ENCODE measurements at regions not wholly inside any gene's neighbourhood (a gene's known extent, or its start where the extent isn't known, plus 50 kb on each side); places are given as distances from the start of the nearest gene placed in this dataset.
"Not testable (repeated sequence)": the region's sequence is repeated elsewhere in the genome, so short reads cannot be mapped to it uniquely, and the experiment has no call there.

DNA sequence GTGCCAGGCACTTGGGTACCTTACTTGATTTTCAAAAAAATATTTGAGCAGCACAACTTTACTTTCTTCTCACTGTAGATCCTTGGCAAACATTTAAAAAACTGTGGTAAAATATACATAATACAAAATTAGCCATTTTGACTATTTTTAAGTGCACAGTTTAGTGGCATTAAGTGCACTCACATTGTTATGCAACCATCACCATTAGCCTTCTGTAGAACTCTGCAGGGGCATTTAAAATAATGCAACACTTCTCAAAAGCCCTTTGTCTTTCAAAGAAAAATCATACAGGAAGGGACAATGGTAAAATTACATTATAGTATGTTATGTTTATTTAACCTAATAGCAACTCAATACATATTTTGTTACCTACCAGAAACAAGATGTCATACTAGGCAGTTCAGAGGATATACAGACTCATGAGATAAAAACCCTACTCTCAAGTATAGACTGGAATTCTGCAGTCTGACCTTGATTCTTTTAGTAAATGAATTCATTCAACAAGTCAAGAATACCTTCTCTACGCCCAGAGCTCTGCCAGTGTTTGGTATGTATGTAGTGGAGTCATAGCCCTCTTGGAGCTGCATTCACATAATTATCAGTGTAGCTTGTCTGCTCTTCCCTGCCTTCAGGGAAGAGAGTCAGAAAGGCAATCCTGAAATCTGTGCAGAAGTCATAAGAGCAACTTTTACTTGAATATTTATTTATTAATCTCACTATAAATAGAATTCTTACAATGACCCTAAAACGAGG is 74.0 kb upstream of the ARRDC3 start:
- Mint-ChIP-seq H3K4me3 (ENCODE audit: unreplicated experiment) (no peak overlapping the region), H3K4me1 (ENCODE audit: low read depth) (no peaks in the 10 kb centered on the region), H3K9me3 (ENCODE audit: low read depth) (peaks cover 6% of the 10 kb centered on the region), H3K36me3 (ENCODE audit: low read depth) (no peaks in the 10 kb centered on the region), H3K27ac (ENCODE audit: unreplicated experiment) (no peak overlapping the region), H3K27me3 (ENCODE audit: low read depth) (no peaks in the 10 kb centered on the region)
- DNase-seq (ENCODE audit: low spot score): no peak
- TF ChIP-seq, protein P1, sequence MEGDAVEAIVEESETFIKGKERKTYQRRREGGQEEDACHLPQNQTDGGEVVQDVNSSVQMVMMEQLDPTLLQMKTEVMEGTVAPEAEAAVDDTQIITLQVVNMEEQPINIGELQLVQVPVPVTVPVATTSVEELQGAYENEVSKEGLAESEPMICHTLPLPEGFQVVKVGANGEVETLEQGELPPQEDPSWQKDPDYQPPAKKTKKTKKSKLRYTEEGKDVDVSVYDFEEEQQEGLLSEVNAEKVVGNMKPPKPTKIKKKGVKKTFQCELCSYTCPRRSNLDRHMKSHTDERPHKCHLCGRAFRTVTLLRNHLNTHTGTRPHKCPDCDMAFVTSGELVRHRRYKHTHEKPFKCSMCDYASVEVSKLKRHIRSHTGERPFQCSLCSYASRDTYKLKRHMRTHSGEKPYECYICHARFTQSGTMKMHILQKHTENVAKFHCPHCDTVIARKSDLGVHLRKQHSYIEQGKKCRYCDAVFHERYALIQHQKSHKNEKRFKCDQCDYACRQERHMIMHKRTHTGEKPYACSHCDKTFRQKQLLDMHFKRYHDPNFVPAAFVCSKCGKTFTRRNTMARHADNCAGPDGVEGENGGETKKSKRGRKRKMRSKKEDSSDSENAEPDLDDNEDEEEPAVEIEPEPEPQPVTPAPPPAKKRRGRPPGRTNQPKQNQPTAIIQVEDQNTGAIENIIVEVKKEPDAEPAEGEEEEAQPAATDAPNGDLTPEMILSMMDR (IDR thresholded peaks at IDR 0.05): no peak

DNA sequence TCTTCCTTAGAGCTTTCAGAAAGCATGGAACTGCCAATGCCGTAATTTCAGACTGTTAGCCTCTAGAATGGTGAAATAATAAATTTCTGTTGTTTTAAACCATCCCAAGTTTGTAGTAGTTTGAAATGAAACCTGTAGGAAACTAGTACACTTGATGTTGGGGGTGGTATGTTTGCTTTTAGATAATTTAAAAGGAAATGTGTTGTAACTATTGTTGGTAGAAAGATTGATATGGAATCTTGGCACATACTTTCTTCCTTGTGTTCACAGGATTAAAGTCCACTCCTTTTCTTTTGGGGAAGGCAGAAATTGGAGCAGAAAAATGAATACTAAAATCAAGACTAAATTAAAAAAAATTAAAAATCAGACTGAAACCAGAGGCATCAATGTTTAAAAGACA is 66.0 kb upstream of the ARRDC3 start:
- no peaks in the 10 kb centered on the region for H3K4me1 Mint-ChIP-seq (ENCODE audit: low read depth)
- H3K4me3 Mint-ChIP-seq (ENCODE audit: unreplicated experiment): no peak overlapping the region
- H3K27ac Mint-ChIP-seq (ENCODE audit: unreplicated experiment): no peak overlapping the region
- TF ChIP-seq, protein P1 (IDR thresholded peaks at IDR 0.05): no peak
- H3K9me3 Mint-ChIP-seq (ENCODE audit: low read depth): peaks cover 3% of the 10 kb centered on the region
- no peak for DNase-seq (ENCODE audit: low spot score)
- H3K36me3 Mint-ChIP-seq (ENCODE audit: low read depth): no peaks in the 10 kb centered on the region
- H3K27me3 Mint-ChIP-seq (ENCODE audit: low read depth): no peaks in the 10 kb centered on the region

DNA sequence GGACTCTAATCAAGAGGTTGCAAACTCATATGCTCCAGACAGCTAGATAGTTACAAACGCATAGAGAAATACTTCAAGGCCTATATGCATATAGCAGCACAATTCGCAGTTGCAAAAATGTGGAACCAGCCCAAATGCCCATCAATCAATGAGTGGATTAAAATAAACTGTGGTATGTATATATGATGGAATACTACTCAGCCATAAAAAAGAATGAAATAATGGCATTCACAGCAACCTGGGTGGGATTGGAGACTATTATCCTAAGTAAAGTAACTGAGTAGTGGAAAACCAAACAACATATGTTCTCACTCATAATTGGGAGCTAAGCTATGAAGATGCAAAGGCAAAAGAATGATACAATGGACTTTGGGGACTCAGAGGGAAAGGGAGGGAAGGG is 65.0 kb upstream of the ARRDC3 start:
- not testable (repeated sequence) for H3K4me1 Mint-ChIP-seq (ENCODE audit: low read depth); DNase-seq (ENCODE audit: low spot score); H3K9me3 Mint-ChIP-seq (ENCODE audit: low read depth); H3K27ac Mint-ChIP-seq (ENCODE audit: unreplicated experiment); H3K27me3 Mint-ChIP-seq (ENCODE audit: low read depth); H3K36me3 Mint-ChIP-seq (ENCODE audit: low read depth); H3K4me3 Mint-ChIP-seq (ENCODE audit: unreplicated experiment)

DNA sequence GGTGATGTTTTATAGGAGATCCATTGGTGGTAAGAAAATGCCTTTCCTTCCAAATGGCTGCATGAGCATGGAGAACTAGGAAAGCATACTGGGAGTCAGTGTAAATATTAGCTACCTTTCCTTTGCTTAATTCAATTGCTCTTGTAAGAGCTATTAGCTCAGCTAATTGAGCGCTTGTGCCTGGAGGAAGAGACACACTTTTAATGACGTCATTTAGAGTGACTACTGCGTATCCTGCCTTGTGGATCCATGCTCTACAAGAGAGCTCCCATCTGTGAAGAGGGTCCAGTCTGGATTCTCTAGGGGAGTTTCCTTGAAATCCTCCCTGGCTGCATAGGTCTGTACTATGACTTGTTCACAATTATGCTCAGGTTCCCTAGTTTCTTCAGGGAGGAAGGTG is 63.8 kb upstream of the ARRDC3 start:
- not testable (repeated sequence) for H3K27me3 Mint-ChIP-seq (ENCODE audit: low read depth); H3K36me3 Mint-ChIP-seq (ENCODE audit: low read depth); DNase-seq (ENCODE audit: low spot score); H3K4me1 Mint-ChIP-seq (ENCODE audit: low read depth); H3K4me3 Mint-ChIP-seq (ENCODE audit: unreplicated experiment); H3K27ac Mint-ChIP-seq (ENCODE audit: unreplicated experiment); H3K9me3 Mint-ChIP-seq (ENCODE audit: low read depth)

DNA sequence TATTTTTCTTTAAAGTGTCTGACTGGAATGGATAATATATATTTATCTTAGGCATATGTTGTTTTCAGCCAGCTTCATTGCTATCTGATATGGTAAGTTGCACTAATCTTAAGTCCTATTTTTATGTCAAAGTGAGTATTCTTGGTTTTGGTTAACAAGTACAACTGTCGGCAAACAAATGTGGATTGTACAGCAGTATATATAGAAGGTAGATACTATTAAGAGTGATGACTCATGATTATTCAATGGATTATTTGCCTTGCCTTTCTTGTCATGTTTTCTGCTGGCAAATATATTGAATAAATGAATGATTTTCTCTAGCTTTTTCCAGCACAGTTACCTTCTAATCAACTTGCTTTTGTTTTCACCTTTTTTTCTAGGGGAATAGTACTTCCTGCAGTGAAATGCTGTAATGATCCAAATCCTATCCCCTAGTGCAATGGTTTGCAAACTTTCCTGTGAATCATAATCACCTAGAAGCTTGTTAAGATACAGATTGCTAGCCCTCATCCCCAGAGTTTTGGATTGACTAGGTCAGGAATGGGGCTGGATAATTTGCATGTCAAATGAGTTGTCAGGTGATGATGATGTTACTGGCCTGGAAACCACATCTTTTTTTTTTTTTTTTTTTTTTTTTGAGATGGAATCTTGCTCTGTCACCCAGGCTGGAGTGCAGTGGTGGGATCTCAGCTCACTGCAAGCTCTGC is 60.8 kb upstream of the ARRDC3 start:
- H3K4me1 Mint-ChIP-seq (ENCODE audit: low read depth): peaks cover 6% of the 10 kb centered on the region
- H3K4me3 Mint-ChIP-seq (ENCODE audit: unreplicated experiment): no peak overlapping the region
- H3K27ac Mint-ChIP-seq (ENCODE audit: unreplicated experiment): no peak overlapping the region
- no peaks in the 10 kb centered on the region for H3K27me3 Mint-ChIP-seq (ENCODE audit: low read depth)
- H3K36me3 Mint-ChIP-seq (ENCODE audit: low read depth): no peaks in the 10 kb centered on the region
- peaks cover 3% of the 10 kb centered on the region for H3K9me3 Mint-ChIP-seq (ENCODE audit: low read depth)
- TF ChIP-seq, protein P1 (IDR thresholded peaks at IDR 0.05): no peak
- no peak for DNase-seq (ENCODE audit: low spot score)

DNA sequence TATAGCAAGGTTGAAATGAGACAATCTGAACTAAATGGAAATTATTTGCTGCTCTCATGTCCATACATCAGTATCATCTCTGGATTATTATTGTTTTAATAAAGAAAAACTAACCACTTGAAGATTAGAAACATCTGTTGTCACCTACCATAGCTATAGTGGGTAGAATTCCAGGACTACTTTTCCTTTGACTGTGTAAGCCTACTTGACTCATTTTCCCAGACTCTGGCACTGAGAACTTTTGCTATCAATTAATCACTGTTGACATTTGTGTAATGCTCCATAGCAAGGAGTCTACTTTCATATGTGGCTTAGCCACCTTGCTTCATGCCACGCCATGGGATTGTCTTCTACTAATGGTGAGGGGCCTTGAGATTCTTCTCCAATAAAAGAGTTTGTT is 59.9 kb upstream of the ARRDC3 start:
- DNase-seq (ENCODE audit: low spot score): no peak
- H3K27me3 Mint-ChIP-seq (ENCODE audit: low read depth): no peaks in the 10 kb centered on the region
- peaks cover 6% of the 10 kb centered on the region for H3K4me1 Mint-ChIP-seq (ENCODE audit: low read depth)
- H3K36me3 Mint-ChIP-seq (ENCODE audit: low read depth): no peaks in the 10 kb centered on the region
- TF ChIP-seq, protein P1 (IDR thresholded peaks at IDR 0.05): no peak
- peaks cover 1% of the 10 kb centered on the region for H3K9me3 Mint-ChIP-seq (ENCODE audit: low read depth)
- H3K27ac Mint-ChIP-seq (ENCODE audit: unreplicated experiment): no peak overlapping the region
- H3K4me3 Mint-ChIP-seq (ENCODE audit: unreplicated experiment): no peak overlapping the region
